ENCODE measurements at regions not wholly inside any gene's neighbourhood (a gene's known extent, or its start where the extent isn't known, plus 50 kb on each side); places are given as distances from the start of the nearest gene placed in this dataset.

GRCh38 chr6:154885214-154885613 is 109.9 kb upstream of the TIAM2 start:
- Histone ChIP-seq H3K27ac (ENCODE audit: low read length) (no peak overlapping the region), H3K4me1 (ENCODE audit: control insufficient read depth, insufficient read depth, low read length) (peaks cover 11% of the 10 kb centered on the region), H3K4me3 (ENCODE audit: low read length) (no peak overlapping the region), H3K27me3 (ENCODE audit: control insufficient read depth, insufficient read depth) (no peaks in the 10 kb centered on the region), H3K9me3 (ENCODE audit: control insufficient read depth, low read length) (no peaks in the 10 kb centered on the region)
- DNase-seq = no peak
- no peak for ATAC-seq
- 86% methylated on average over 2 of the region's 2 CpGs for WGBS
- intact Hi-C loops (cut with DNase I) = loop anchor here in 1 of 4 donors (10.0 kb wide), 1 partner anchor 360 kb away; no protein-coding TSS in a partner anchor

- WGBS = 96% methylated on average over 4 of the region's 4 CpGs
These were observed 109.1 kb upstream of the TIAM2 start for GRCh38 chr6:154886016-154886415.

GRCh38 chr6:154886471-154886870 is 108.6 kb upstream of the TIAM2 start:
- DNase-seq = no peak
- Histone ChIP-seq H3K27ac (ENCODE audit: low read length) (no peak overlapping the region), H3K9me3 (ENCODE audit: control insufficient read depth, low read length) (no peaks in the 10 kb centered on the region), H3K4me1 (ENCODE audit: control insufficient read depth, insufficient read depth, low read length) (peaks cover 11% of the 10 kb centered on the region), H3K27me3 (ENCODE audit: control insufficient read depth, insufficient read depth) (no peaks in the 10 kb centered on the region), H3K4me3 (ENCODE audit: low read length) (no peak overlapping the region)
- intact Hi-C loops (cut with DNase I) = loop anchor here in 1 of 4 donors (10.0 kb wide), 1 partner anchor 358 kb away; no protein-coding TSS in a partner anchor
- ATAC-seq = no peak

More at GRCh38 chr6:154886016-154886415, 109.1 kb upstream of the TIAM2 start:
- no peak overlapping the region for H3K4me3 ChIP-seq (ENCODE audit: low read length)
- intact Hi-C loops (cut with DNase I) = loop anchor here in 1 of 4 donors (10.0 kb wide), 1 partner anchor 359 kb away; no protein-coding TSS in a partner anchor
- no peaks in the 10 kb centered on the region for H3K27me3 ChIP-seq (ENCODE audit: control insufficient read depth, insufficient read depth)
- H3K27ac ChIP-seq (ENCODE audit: low read length) = no peak overlapping the region
- H3K4me1 ChIP-seq (ENCODE audit: control insufficient read depth, insufficient read depth, low read length) = peaks cover 11% of the 10 kb centered on the region
- ATAC-seq (no peak), DNase-seq (no peak)
- no peaks in the 10 kb centered on the region for H3K9me3 ChIP-seq (ENCODE audit: control insufficient read depth, low read length)

- intact Hi-C loops (cut with DNase I) = loop anchor here in 1 of 4 donors (10.0 kb wide), 1 partner anchor 358 kb away; no protein-coding TSS in a partner anchor
- no peak for ATAC-seq
- 95% methylated on average over 5 of the region's 5 CpGs for WGBS
These were observed 108.1 kb upstream of the TIAM2 start for GRCh38 chr6:154887051-154887450.

GRCh38 chr6:154888421-154889295 is 106.5 kb upstream of the TIAM2 start:
- no peak overlapping the region for H3K27ac ChIP-seq (ENCODE audit: low read length)
- ATAC-seq (no peak), DNase-seq (no peak)
- H3K9me3 ChIP-seq (ENCODE audit: control insufficient read depth, low read length) = no peaks in the 10 kb centered on the region
- H3K4me1 ChIP-seq (ENCODE audit: control insufficient read depth, insufficient read depth, low read length) = peaks cover 11% of the 10 kb centered on the region
- no peak overlapping the region for H3K4me3 ChIP-seq (ENCODE audit: low read length)
- H3K27me3 ChIP-seq (ENCODE audit: control insufficient read depth, insufficient read depth) = no peaks in the 10 kb centered on the region
- intact Hi-C loops (cut with DNase I) = loop anchor here in 1 of 4 donors (10.0 kb wide), 1 partner anchor 356 kb away; no protein-coding TSS in a partner anchor
- 61% methylated on average over 6 of the region's 6 CpGs for WGBS

More at GRCh38 chr6:154887051-154887450, 108.1 kb upstream of the TIAM2 start:
- H3K4me3 ChIP-seq (ENCODE audit: low read length) = no peak overlapping the region
- no peak overlapping the region for H3K27ac ChIP-seq (ENCODE audit: low read length)
- no peaks in the 10 kb centered on the region for H3K27me3 ChIP-seq (ENCODE audit: control insufficient read depth, insufficient read depth)
- H3K9me3 ChIP-seq (ENCODE audit: control insufficient read depth, low read length) = no peaks in the 10 kb centered on the region
- H3K4me1 ChIP-seq (ENCODE audit: control insufficient read depth, insufficient read depth, low read length) = peaks cover 11% of the 10 kb centered on the region
- no peak for DNase-seq

GRCh38 chr6:154890874-154891273 is 104.2 kb upstream of the TIAM2 start:
- no peaks in the 10 kb centered on the region for H3K9me3 ChIP-seq (ENCODE audit: control insufficient read depth, low read length)
- H3K27me3 ChIP-seq (ENCODE audit: control insufficient read depth, insufficient read depth) = no peaks in the 10 kb centered on the region
- no peak overlapping the region for H3K4me3 ChIP-seq (ENCODE audit: low read length)
- no peak for ATAC-seq
- H3K4me1 ChIP-seq (ENCODE audit: control insufficient read depth, insufficient read depth, low read length) = peaks cover 11% of the 10 kb centered on the region
- 98% methylated on average over 3 of the region's 3 CpGs for WGBS
- no peak overlapping the region for H3K27ac ChIP-seq (ENCODE audit: low read length)
- intact Hi-C loops (cut with DNase I) = no loop called here
- no peak for DNase-seq

- Histone ChIP-seq H3K27ac (ENCODE audit: low read length) (no peak overlapping the region), H3K4me3 (ENCODE audit: low read length) (no peak overlapping the region), H3K9me3 (ENCODE audit: control insufficient read depth, low read length) (no peaks in the 10 kb centered on the region), H3K4me1 (ENCODE audit: control insufficient read depth, insufficient read depth, low read length) (peaks cover 11% of the 10 kb centered on the region), H3K27me3 (ENCODE audit: control insufficient read depth, insufficient read depth) (no peaks in the 10 kb centered on the region)
- WGBS = 90% methylated on average over 3 of the region's 3 CpGs
- DNase-seq = no peak
- no peak for ATAC-seq
- intact Hi-C loops (cut with DNase I) = no loop called here
These were observed 103.2 kb upstream of the TIAM2 start for GRCh38 chr6:154891901-154892300.

- ATAC-seq = no peak
These were observed 101.2 kb upstream of the TIAM2 start for GRCh38 chr6:154893917-154894316.

GRCh38 chr6:154894902-154895301 is 100.2 kb upstream of the TIAM2 start:
- H3K9me3 ChIP-seq (ENCODE audit: control insufficient read depth, low read length) = no peaks in the 10 kb centered on the region
- no peak overlapping the region for H3K4me3 ChIP-seq (ENCODE audit: low read length)
- no peak for DNase-seq
- H3K4me1 ChIP-seq (ENCODE audit: control insufficient read depth, insufficient read depth, low read length) = no peaks in the 10 kb centered on the region
- no peak for ATAC-seq
- no peak overlapping the region for H3K27ac ChIP-seq (ENCODE audit: low read length)
- intact Hi-C loops (cut with DNase I) = no loop called here
- 76% methylated on average over 4 of the region's 4 CpGs for WGBS
- no peaks in the 10 kb centered on the region for H3K27me3 ChIP-seq (ENCODE audit: control insufficient read depth, insufficient read depth)

More at GRCh38 chr6:154893917-154894316, 101.2 kb upstream of the TIAM2 start:
- no peak for DNase-seq
- H3K27ac ChIP-seq (ENCODE audit: low read length) = no peak overlapping the region
- H3K4me1 ChIP-seq (ENCODE audit: control insufficient read depth, insufficient read depth, low read length) = peaks cover 3% of the 10 kb centered on the region
- intact Hi-C loops (cut with DNase I) = no loop called here
- H3K4me3 ChIP-seq (ENCODE audit: low read length) = no peak overlapping the region
- H3K27me3 ChIP-seq (ENCODE audit: control insufficient read depth, insufficient read depth) = no peaks in the 10 kb centered on the region
- 65% methylated on average over 3 of the region's 3 CpGs for WGBS
- H3K9me3 ChIP-seq (ENCODE audit: control insufficient read depth, low read length) = no peaks in the 10 kb centered on the region

- no peak for DNase-seq
- WGBS = 96% methylated on average over 6 of the region's 6 CpGs
- no peaks in the 10 kb centered on the region for H3K27me3 ChIP-seq (ENCODE audit: control insufficient read depth, insufficient read depth)
- H3K27ac ChIP-seq (ENCODE audit: low read length) = no peak overlapping the region
- H3K4me1 ChIP-seq (ENCODE audit: control insufficient read depth, insufficient read depth, low read length) = no peaks in the 10 kb centered on the region
- ATAC-seq = no peak
- intact Hi-C loops (cut with DNase I) = no loop called here
- no peaks in the 10 kb centered on the region for H3K9me3 ChIP-seq (ENCODE audit: control insufficient read depth, low read length)
- no peak overlapping the region for H3K4me3 ChIP-seq (ENCODE audit: low read length)
These were observed 99.3 kb upstream of the TIAM2 start for GRCh38 chr6:154895841-154896240.

- Histone ChIP-seq H3K9me3 (ENCODE audit: control insufficient read depth, low read length) (no peaks in the 10 kb centered on the region), H3K4me1 (ENCODE audit: control insufficient read depth, insufficient read depth, low read length) (no peaks in the 10 kb centered on the region), H3K27me3 (ENCODE audit: control insufficient read depth, insufficient read depth) (no peaks in the 10 kb centered on the region), H3K27ac (ENCODE audit: low read length) (no peak overlapping the region), H3K4me3 (ENCODE audit: low read length) (no peak overlapping the region)
- WGBS = 98% methylated on average over 4 of the region's 4 CpGs
- no peak for ATAC-seq
- intact Hi-C loops (cut with DNase I) = no loop called here
- no peak for DNase-seq
These were observed 96.3 kb upstream of the TIAM2 start for GRCh38 chr6:154898821-154899220.

All from right cardiac atrium (tissue), 5 donors.